ENCODE measurements at regions not wholly inside any gene's neighbourhood (a gene's known extent, or its start where the extent isn't known, plus 50 kb on each side); places are given as distances from the start of the nearest gene placed in this dataset.

DNA sequence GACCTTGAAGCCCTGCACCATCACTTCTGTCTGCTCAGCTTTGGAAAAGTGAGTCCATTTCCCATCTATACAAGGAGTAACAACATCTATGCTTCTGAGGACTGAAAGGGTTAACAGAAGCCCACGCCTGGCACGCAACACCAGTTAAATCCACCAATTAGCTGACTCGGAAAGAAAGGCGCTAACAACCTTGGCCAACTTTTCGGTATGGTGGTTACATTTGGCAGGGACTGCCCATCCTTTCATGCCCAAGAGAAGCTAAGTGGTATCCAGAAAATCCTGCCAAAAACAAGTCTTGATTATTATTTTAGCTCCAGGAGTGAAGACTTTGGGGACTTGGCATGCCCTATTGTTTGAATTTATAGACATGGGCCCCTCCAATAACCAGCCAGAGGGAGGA, 202.3 kb upstream of the RPL38 start:
- H3K36me3 Mint-ChIP-seq: no peaks in the 10 kb centered on the region
- intact Hi-C loops (cut with micrococcal nuclease): no loop called here
- Histone ChIP-seq H3K27me3 (ENCODE audit: control insufficient read depth in 2 of 2, insufficient read depth in 2 of 2, low read length in 2 of 2) (no peaks in the 10 kb centered on the region), H3K9me3 (ENCODE audit: control insufficient read depth in 2 of 3, low read length in 3 of 3) (no peaks in the 10 kb centered on the region), H3K36me3 (ENCODE audit: control insufficient read depth in 2 of 3, insufficient read depth in 3 of 3, low read length in 3 of 3) (no peaks in the 10 kb centered on the region), H3K27ac (ENCODE audit: low read depth, low read length) (no peak overlapping the region), H3K4me3 (ENCODE audit: low read length) (no peak overlapping the region), H3K4me1 (ENCODE audit: control insufficient read depth in 2 of 2, insufficient read depth in 2 of 2, low read length in 2 of 2) (no peaks in the 10 kb centered on the region)
- H3K27ac Mint-ChIP-seq: no peak overlapping the region
- ATAC-seq: no peak
- ChIA-PET CTCF (interaction anchor here (0.6 to 2.0 kb wide), 2 partner anchors 495 to 571 kb away, joined by 3 to 6 read pairs; no protein-coding TSS in a partner anchor), POLR2A (no interaction called here)
- no peaks in the 10 kb centered on the region for H3K9me3 Mint-ChIP-seq
- H3K4me3 Mint-ChIP-seq: no peak overlapping the region
- DNase-seq: no peak
- H3K27me3 Mint-ChIP-seq: peaks cover 4 to 28% (median 20%) of the 10 kb centered on the region in 5 donors
- peaks cover 0 to 8% (median 0%) of the 10 kb centered on the region in 7 donors for H3K4me1 Mint-ChIP-seq

DNA sequence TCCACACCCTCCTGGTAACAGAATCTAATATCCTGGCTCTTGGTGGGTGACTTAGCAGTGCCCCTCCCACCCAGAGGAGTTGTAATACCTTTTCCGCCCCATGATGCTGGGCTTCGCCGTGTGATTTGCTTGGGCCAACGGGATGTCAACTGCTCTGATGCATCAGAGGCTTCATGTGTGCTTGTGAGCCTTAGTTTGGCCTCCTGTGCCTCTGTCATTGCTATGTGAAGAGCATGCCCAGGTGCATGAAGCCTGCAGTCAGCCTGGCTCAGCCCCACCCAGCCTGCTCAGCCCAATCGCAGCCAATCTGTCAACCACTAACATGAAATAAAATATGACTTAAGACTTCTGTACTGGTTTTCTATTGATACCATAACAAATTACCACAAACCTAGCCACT, 201.2 kb upstream of the RPL38 start:
- no peaks in the 10 kb centered on the region for H3K9me3 Mint-ChIP-seq
- peaks cover 4 to 28% (median 20%) of the 10 kb centered on the region in 5 donors for H3K27me3 Mint-ChIP-seq
- Histone ChIP-seq H3K27ac (ENCODE audit: low read depth, low read length) (no peak overlapping the region), H3K36me3 (ENCODE audit: control insufficient read depth in 2 of 3, insufficient read depth in 3 of 3, low read length in 3 of 3) (no peaks in the 10 kb centered on the region), H3K27me3 (ENCODE audit: control insufficient read depth in 2 of 2, insufficient read depth in 2 of 2, low read length in 2 of 2) (no peaks in the 10 kb centered on the region), H3K4me1 (ENCODE audit: control insufficient read depth in 2 of 2, insufficient read depth in 2 of 2, low read length in 2 of 2) (no peaks in the 10 kb centered on the region), H3K9me3 (ENCODE audit: control insufficient read depth in 2 of 3, low read length in 3 of 3) (no peaks in the 10 kb centered on the region), H3K4me3 (ENCODE audit: low read length) (no peak overlapping the region)
- no peak overlapping the region for H3K27ac Mint-ChIP-seq
- H3K4me3 Mint-ChIP-seq: no peak overlapping the region
- ChIA-PET POLR2A (no interaction called here), CTCF (no interaction called here)
- intact Hi-C loops (cut with micrococcal nuclease): no loop called here
- ATAC-seq: no peak
- no peak for DNase-seq
- peaks cover 0 to 8% (median 0%) of the 10 kb centered on the region in 7 donors for H3K4me1 Mint-ChIP-seq
- no peaks in the 10 kb centered on the region for H3K36me3 Mint-ChIP-seq

DNA sequence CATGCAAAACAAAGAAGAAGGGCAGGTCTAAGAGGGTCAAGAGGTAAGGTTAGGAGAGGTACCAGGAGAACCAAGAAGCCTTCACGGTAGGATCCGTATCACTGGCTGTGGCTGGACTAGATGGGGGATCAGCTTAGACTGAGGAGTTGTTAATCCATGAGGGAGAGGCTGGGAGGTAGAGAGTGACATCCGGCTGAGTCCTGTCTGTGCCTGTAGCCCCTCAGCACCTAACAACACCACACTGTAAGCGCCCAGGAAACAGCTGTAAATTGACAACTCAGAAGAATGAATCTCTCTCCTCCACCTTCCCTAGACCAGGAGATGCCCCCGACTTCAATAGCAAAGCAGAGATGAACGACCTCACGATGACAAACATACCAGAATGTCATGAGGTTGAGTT, 199.4 kb upstream of the RPL38 start:
- ATAC-seq (no peak), DNase-seq (no peak)
- H3K9me3 Mint-ChIP-seq: no peaks in the 10 kb centered on the region
- H3K4me3 ChIP-seq (ENCODE audit: low read length): no peak overlapping the region
- POLR2A ChIA-PET: no interaction called here
- no peak overlapping the region for H3K27ac Mint-ChIP-seq
- no peaks in the 10 kb centered on the region for H3K36me3 ChIP-seq (ENCODE audit: control insufficient read depth in 2 of 3, insufficient read depth in 3 of 3, low read length in 3 of 3)
- H3K36me3 Mint-ChIP-seq: no peaks in the 10 kb centered on the region
- no peaks in the 10 kb centered on the region for H3K27me3 ChIP-seq (ENCODE audit: control insufficient read depth in 2 of 2, insufficient read depth in 2 of 2, low read length in 2 of 2)
- H3K27me3 Mint-ChIP-seq: peaks cover 3 to 26% (median 10%) of the 10 kb centered on the region in 5 donors
- H3K9me3 ChIP-seq (ENCODE audit: control insufficient read depth in 2 of 3, low read length in 3 of 3): no peaks in the 10 kb centered on the region
- no peak overlapping the region for H3K27ac ChIP-seq (ENCODE audit: low read depth, low read length)
- CTCF ChIA-PET: no interaction called here
- peaks cover 0 to 5% (median 0%) of the 10 kb centered on the region in 7 donors for H3K4me1 Mint-ChIP-seq
- no peak overlapping the region for H3K4me3 Mint-ChIP-seq
- H3K4me1 ChIP-seq (ENCODE audit: control insufficient read depth in 2 of 2, insufficient read depth in 2 of 2, low read length in 2 of 2): no peaks in the 10 kb centered on the region
- intact Hi-C loops (cut with micrococcal nuclease): no loop called here

DNA sequence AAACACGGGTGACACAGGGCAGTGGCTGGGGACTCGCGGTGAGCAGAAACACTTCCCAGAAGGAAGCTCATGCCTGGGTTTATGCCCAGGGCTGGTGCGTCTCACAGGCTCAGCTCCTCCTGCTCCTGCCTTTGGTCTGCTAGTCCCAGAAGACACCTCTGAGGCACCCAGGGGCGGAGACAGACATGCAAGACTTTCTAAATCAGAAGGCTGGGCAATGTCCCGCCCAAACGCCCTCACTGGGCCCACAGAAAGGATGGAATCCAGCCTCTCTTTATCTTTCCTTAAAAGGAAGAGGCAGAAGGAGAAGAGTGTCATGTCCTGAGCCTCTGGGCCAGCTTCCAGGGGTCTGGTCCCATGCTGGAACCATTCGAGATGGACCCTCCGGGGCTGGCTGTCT, 197.7 kb upstream of the RPL38 start:
- Histone ChIP-seq H3K27ac (ENCODE audit: low read depth, low read length) (no peak overlapping the region), H3K9me3 (ENCODE audit: control insufficient read depth in 2 of 3, low read length in 3 of 3) (no peaks in the 10 kb centered on the region), H3K27me3 (ENCODE audit: control insufficient read depth in 2 of 2, insufficient read depth in 2 of 2, low read length in 2 of 2) (no peaks in the 10 kb centered on the region), H3K4me1 (ENCODE audit: control insufficient read depth in 2 of 2, insufficient read depth in 2 of 2, low read length in 2 of 2) (no peaks in the 10 kb centered on the region), H3K36me3 (ENCODE audit: control insufficient read depth in 2 of 3, insufficient read depth in 3 of 3, low read length in 3 of 3) (no peaks in the 10 kb centered on the region), H3K4me3 (ENCODE audit: low read length) (no peak overlapping the region)
- ATAC-seq: no peak
- intact Hi-C loops (cut with micrococcal nuclease): no loop called here
- CTCF ChIA-PET: interaction anchor here (0.6 kb wide), 1 partner anchor 413 kb away, joined by 3 read pairs; no protein-coding TSS in a partner anchor
- POLR2A ChIA-PET: no interaction called here
- Mint-ChIP-seq H3K4me3 (no peak overlapping the region), H3K9me3 (no peaks in the 10 kb centered on the region), H3K4me1 (peaks cover 0 to 11% (median 4%) of the 10 kb centered on the region in 7 donors), H3K27ac (no peak overlapping the region), H3K36me3 (no peaks in the 10 kb centered on the region), H3K27me3 (peaks cover 3 to 27% (median 10%) of the 10 kb centered on the region in 5 donors)
- no peak for DNase-seq

GRCh38 chr17:74006371-74006770, 197.1 kb upstream of the RPL38 start:
- Histone ChIP-seq H3K9me3 (ENCODE audit: control insufficient read depth in 2 of 3, low read length in 3 of 3) (no peaks in the 10 kb centered on the region), H3K4me3 (ENCODE audit: low read length) (no peak overlapping the region), H3K27ac (ENCODE audit: low read depth, low read length) (no peak overlapping the region), H3K27me3 (ENCODE audit: control insufficient read depth in 2 of 2, insufficient read depth in 2 of 2, low read length in 2 of 2) (no peaks in the 10 kb centered on the region), H3K36me3 (ENCODE audit: control insufficient read depth in 2 of 3, insufficient read depth in 3 of 3, low read length in 3 of 3) (no peaks in the 10 kb centered on the region), H3K4me1 (ENCODE audit: control insufficient read depth in 2 of 2, insufficient read depth in 2 of 2, low read length in 2 of 2) (no peaks in the 10 kb centered on the region)
- H3K27me3 Mint-ChIP-seq: peaks cover 3 to 27% (median 10%) of the 10 kb centered on the region in 5 donors
- CTCF ChIA-PET: interaction anchor here (0.7 to 0.8 kb wide), 2 partner anchors 30 to 165 kb away, joined by 3 to 5 read pairs; no protein-coding TSS in a partner anchor
- DNase-seq (no peak), ATAC-seq (no peak)
- POLR2A ChIA-PET: no interaction called here
- peaks cover 0 to 15% (median 4%) of the 10 kb centered on the region in 7 donors for H3K4me1 Mint-ChIP-seq
- intact Hi-C loops (cut with micrococcal nuclease): no loop called here
- no peak overlapping the region for H3K4me3 Mint-ChIP-seq
- H3K9me3 Mint-ChIP-seq: no peaks in the 10 kb centered on the region
- no peak overlapping the region for H3K27ac Mint-ChIP-seq
- no peaks in the 10 kb centered on the region for H3K36me3 Mint-ChIP-seq

DNA sequence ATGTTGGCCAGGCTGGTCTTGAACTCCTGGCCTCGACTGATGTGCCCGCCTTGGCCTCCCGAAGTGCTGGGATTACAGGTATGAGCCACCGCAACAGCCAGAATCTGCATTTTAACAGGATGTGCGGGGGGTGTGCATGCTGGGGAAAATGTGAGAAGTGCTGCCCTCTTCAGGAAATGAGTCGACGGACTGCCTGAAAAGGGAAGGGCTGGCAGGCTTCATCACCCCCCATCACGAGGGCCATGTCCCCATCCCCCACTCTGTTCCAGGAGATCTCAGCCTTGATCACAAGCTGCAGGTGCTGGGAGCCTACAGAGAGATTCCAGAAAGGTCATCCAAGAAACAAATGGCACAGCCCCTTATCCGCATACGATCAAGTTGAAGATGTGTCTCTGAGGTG, 195.3 kb upstream of the RPL38 start:
- no peak overlapping the region for H3K27ac ChIP-seq (ENCODE audit: low read depth, low read length)
- H3K9me3 ChIP-seq (ENCODE audit: control insufficient read depth in 2 of 3, low read length in 3 of 3): no peaks in the 10 kb centered on the region
- H3K27me3 Mint-ChIP-seq: peaks cover 3 to 34% (median 10%) of the 10 kb centered on the region in 5 donors
- no peaks in the 10 kb centered on the region for H3K9me3 Mint-ChIP-seq
- ChIA-PET CTCF (interaction anchor here (0.8 to 1.1 kb wide), 3 partner anchors 9 to 53 kb away, joined by 3 to 4 read pairs (median 4); no protein-coding TSS in a partner anchor), POLR2A (no interaction called here)
- peak; percentile 42 for ATAC-seq
- H3K27me3 ChIP-seq (ENCODE audit: control insufficient read depth in 2 of 2, insufficient read depth in 2 of 2, low read length in 2 of 2): no peaks in the 10 kb centered on the region
- H3K4me3 Mint-ChIP-seq: no peak overlapping the region
- peaks cover 0 to 8% of the 10 kb centered on the region in 2 donors for H3K4me1 ChIP-seq (ENCODE audit: control insufficient read depth in 2 of 2, insufficient read depth in 2 of 2, low read length in 2 of 2)
- H3K36me3 Mint-ChIP-seq: no peaks in the 10 kb centered on the region
- H3K27ac Mint-ChIP-seq: peak overlapping the region in 1 of 9 donors; percentile 14
- no peak overlapping the region for H3K4me3 ChIP-seq (ENCODE audit: low read length)
- DNase-seq: peak in 4 of 9 donors; percentile 9 to 19 (median 16)
- peaks cover 10 to 31% (median 15%) of the 10 kb centered on the region in 7 donors for H3K4me1 Mint-ChIP-seq
- intact Hi-C loops (cut with micrococcal nuclease): loop anchor here in 1 of 2 donors (2.0 kb wide), 1 partner anchor 55 kb away; no protein-coding TSS in a partner anchor
- no peaks in the 10 kb centered on the region for H3K36me3 ChIP-seq (ENCODE audit: control insufficient read depth in 2 of 3, insufficient read depth in 3 of 3, low read length in 3 of 3)

- no peaks in the 10 kb centered on the region for H3K9me3 ChIP-seq (ENCODE audit: control insufficient read depth in 2 of 3, low read length in 3 of 3)
- H3K27me3 ChIP-seq (ENCODE audit: control insufficient read depth in 2 of 2, insufficient read depth in 2 of 2, low read length in 2 of 2): no peaks in the 10 kb centered on the region
- ATAC-seq (no peak), DNase-seq (no peak)
- Mint-ChIP-seq H3K4me1 (peaks cover 10 to 40% (median 16%) of the 10 kb centered on the region in 7 donors), H3K36me3 (no peaks in the 10 kb centered on the region), H3K27me3 (peaks cover 2 to 33% (median 3%) of the 10 kb centered on the region in 5 donors), H3K9me3 (peaks cover 0 to 2% (median 0%) of the 10 kb centered on the region in 11 donors), H3K27ac (peak overlapping the region in 2 of 9 donors; percentile 2 to 54), H3K4me3 (no peak overlapping the region)
- ChIA-PET CTCF (interaction anchor here (0.8 to 1.1 kb wide), 2 partner anchors 9 to 52 kb away, joined by 4 read pairs; no protein-coding TSS in a partner anchor), POLR2A (no interaction called here)
- no peak overlapping the region for H3K4me3 ChIP-seq (ENCODE audit: low read length)
- H3K4me1 ChIP-seq (ENCODE audit: control insufficient read depth in 2 of 2, insufficient read depth in 2 of 2, low read length in 2 of 2): peaks cover 0 to 8% of the 10 kb centered on the region in 2 donors
- intact Hi-C loops (cut with micrococcal nuclease): loop anchor here in 1 of 2 donors (2.0 kb wide), 1 partner anchor 56 kb away; no protein-coding TSS in a partner anchor
- H3K36me3 ChIP-seq (ENCODE audit: control insufficient read depth in 2 of 3, insufficient read depth in 3 of 3, low read length in 3 of 3): no peaks in the 10 kb centered on the region
- no peak overlapping the region for H3K27ac ChIP-seq (ENCODE audit: low read depth, low read length)
Measured at GRCh38 chr17:74009056-74009625, 194.3 kb upstream of the RPL38 start.
